H1 (cell line): ENCODE measurements at regions not wholly inside any gene's neighbourhood (a gene's known extent, or its start where the extent isn't known, plus 50 kb on each side); places are given as distances from the start of the nearest gene placed in this dataset.

Experiments used
- BRCA1 ChIP-seq: IDR thresholded peaks from 2 replicates; pipeline ENCODE4 v1.6.1; 2012; ENCODE audit warnings: low read depth, low read length, improper control_type of control experiment
- CHD2 ChIP-seq: IDR thresholded peaks from 2 replicates; pipeline ENCODE4 v1.6.1; 2012; ENCODE audit warnings: low read length, improper control_type of control experiment
- PHF8 ChIP-seq: fragments of 200-600 bp; sonication (generic); conservative IDR thresholded peaks from 2 replicates; pipeline ENCODE4 v1.7.1; 2012; ENCODE audit warnings: low read depth, mild to moderate bottlenecking, inconsistent platforms, low read length, moderate library complexity
- SUZ12 ChIP-seq: fragments of 200-600 bp; sonication (generic); IDR thresholded peaks from 2 replicates; pipeline ENCODE4 v1.6.1; 2012; ENCODE audit warnings: mild to moderate bottlenecking, inconsistent platforms, low read length, moderate library complexity, mixed read lengths
- TF ChIP-seq, protein P1 (sequence below): IDR thresholded peaks from 2 replicates; pipeline ENCODE4 v1.6.1; 2011; ENCODE audit warnings: low read depth, mild to moderate bottlenecking, low read length; ENCODE audit not compliant: insufficient read depth

DNA sequence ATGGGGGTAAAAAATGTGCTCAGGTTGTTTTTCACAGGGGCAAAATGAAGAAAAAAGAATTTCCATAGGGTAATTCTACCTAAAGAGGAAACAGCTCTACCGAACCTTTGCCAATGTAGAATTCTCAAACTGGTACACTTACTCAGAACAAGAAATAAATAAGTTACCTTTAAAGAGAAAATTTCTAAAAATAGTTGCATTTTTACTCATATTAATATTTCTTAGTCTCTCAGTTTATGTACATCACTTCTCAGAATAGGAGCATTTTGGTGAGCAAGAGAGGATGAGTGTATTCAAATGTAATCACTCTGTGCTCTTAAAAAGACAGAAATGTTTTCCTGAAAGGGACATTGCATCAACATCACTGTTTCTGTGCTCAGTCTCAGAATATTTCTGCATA, 574.7 kb upstream of the SLC8A1 start (continued):
- TF ChIP-seq CHD2 (no peak), BRCA1 (no peak), PHF8 (no peak), SUZ12 (no peak)
- TF ChIP-seq, protein P1, sequence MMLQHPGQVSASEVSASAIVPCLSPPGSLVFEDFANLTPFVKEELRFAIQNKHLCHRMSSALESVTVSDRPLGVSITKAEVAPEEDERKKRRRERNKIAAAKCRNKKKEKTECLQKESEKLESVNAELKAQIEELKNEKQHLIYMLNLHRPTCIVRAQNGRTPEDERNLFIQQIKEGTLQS = no peak
- TF ChIP-seq, all 59 proteins: peak for 0
